A172 (cell line): ENCODE measurements at regions not wholly inside any gene's neighbourhood (a gene's known extent, or its start where the extent isn't known, plus 50 kb on each side); places are given as distances from the start of the nearest gene placed in this dataset.

Experiments
- DNase-seq: peaks from one replicate; pipeline ENCODE4 v3.0.0-alpha.2; 2015; ENCODE audit warnings: low spot score

DNA sequence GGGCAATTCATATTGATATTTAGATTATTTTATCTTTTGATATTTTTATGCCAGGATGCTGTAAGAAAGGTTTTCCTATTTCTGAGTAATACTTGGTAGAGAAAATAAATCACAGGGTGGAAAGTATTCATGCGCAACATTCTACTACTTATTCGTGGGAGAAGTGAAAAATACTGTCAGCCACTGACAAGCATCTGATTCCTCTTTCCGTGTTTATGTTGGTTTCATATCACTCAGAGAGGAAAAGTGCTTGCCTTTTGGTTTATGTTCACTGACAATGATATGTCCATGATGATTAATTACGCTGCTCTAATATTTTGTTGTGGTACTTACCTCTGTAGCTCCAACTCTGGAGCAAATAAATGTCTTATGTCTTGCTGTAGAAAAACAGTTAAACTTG is 429.4 kb downstream of the EDEM1 start:
- no peak for DNase-seq

DNA sequence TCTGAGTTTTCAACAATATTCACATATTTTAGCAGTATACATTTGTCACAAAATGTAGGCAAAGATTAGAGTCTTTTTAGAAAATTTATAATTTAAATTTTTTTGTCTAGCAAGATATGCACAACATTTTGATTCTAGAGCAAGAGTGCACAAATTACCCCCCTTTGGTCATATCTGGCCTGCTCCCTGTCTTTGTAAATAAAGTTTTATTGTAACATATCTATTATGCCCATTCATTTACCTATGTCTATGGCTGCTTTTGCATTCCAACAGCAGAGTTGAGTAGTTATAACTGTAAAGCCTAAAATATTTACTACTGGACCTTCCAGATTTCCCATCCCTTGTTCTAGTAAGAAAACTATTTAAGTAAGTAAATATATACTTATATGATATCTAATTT is 430.7 kb downstream of the EDEM1 start:
- no peak for DNase-seq

DNA sequence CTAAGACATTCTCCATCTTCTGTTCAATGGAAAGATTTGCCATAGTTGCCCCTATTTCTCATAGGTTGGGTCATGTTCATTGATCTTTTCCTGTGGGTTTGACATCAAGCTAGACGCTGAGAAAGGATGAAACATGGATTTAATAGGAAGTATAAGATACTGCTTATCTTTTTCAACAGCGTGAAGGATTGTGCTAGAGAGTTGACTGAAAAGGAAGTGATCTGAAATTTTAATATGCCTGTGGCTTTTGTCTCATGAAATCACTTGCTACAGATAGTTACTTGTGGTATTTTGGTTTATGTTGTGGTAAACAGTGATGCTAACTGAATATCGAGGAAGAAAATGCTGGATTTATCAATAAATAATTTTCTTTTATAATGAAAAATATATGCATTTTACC is 442.9 kb downstream of the EDEM1 start:
- no peak for DNase-seq

DNA sequence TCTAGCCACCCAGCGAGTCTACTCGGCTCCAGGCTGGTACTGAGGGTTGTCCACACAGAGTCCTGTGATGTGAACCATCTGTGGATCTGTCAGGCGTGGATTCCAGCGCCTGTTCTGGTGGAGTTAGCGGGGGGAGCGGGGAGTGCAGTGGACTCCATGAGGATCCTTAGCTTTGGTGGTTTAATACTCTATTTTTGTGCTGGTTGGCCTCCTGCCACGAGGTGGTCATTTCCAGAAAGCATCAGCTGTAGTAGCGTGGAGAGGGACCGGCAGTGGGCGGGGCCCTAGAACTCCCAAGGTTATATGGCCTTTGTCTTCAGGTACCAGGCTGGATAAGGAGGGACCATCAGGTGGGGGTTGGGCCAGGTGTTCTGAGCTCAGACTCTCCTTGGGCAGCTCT is 446.5 kb downstream of the EDEM1 start:
- no peak for DNase-seq

DNA sequence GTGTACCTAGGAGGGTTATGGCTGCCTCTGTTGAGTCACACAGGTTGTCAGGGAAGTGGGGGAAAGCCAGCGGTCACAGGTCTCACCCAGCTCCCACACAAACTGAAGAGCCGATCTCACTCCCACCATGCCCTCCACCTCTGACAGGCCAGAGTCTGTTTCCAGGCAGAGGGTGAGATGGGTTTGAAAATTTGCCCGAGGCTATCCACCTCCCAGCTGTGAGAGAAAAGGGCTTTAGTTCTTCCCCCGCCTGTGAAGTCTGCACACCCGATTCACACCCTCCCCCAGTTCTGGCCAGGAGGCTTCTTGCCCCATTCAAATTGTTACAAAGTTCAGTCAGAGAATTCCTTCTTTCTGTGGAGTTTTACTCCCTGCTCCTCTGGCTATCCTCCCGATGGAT is 446.9 kb downstream of the EDEM1 start:
- no peak for DNase-seq

DNA sequence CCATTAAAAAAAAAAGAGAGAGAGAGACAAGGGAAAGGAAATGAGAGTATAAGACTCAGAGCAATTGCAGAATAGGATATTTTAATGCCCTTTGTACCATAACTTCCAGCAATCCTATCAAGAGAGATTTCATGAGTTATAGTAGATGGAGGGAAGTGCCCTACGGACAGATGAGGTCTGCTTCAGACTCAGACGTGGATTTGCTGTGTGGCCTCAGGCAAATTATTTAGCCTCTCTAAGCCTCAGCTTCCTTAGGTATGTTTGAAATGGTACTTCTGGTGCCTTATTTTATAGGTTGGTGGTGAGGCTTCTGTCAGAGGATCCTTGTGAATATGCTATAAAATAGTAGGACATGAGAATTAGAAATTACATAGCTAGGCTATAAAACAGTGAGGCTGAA is 448.2 kb downstream of the EDEM1 start:
- DNase-seq: no peak

DNA sequence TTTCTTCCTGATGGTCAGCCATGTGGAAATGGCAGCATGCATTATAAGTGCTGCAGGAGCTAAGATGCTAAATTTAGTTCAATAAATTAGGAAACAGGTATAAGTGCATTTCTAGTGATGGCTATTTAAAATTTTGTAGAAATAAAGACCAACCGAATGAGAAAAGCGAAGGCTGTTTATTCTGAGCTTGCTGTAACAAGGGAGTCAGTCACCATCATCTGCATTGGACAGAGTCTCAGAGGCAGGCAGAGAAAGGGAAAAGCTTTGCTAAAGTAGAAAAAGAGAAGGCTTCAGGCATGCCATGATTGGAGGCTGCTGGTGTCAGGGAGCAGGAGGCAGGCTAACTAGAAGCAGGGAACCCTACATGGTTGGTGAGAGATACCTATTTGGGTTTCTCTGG is 451.0 kb downstream of the EDEM1 start:
- DNase-seq: no peak

DNA sequence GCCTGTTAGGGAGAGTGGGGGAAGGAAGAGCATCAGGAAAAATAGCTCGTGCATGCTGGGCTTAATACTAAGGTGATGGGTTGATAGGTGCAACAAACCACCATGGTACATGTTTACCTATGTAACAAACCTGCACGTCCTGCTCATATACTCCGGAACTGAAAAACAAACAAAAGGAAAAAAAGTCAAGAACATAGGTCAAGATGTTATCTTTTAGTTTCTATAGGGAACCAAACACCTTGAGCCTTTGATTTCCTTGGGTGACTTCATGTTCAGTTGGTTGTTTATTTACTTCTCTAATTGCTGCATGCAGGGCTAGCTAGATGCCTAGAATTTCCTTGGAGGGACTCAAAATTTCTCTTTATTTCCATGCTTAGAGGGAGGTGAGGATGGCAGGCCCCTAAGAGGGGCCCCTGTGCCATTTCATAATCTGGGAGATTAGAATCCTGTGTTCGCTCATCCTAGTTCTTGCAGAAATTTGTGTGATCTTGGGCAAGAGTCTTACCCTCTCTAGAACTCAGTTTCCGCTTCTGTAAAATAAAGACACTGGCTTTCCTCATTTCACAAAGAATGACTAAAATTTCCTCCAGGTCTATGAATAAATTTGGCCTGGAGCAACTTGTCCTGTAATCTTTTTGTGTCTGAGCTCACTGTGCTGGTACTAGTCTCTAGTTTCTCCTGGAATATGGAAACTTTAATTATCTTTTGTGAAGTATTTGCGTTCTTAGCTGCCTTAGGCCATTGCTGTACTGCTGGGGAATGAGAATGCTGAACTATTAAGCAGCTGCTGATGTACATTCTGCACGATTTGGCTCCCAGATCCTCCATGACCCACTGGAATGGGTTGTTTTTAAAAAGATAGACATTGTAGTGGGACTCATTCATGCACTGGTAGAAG is 457.5 kb downstream of the EDEM1 start:
- DNase-seq: no peak

DNA sequence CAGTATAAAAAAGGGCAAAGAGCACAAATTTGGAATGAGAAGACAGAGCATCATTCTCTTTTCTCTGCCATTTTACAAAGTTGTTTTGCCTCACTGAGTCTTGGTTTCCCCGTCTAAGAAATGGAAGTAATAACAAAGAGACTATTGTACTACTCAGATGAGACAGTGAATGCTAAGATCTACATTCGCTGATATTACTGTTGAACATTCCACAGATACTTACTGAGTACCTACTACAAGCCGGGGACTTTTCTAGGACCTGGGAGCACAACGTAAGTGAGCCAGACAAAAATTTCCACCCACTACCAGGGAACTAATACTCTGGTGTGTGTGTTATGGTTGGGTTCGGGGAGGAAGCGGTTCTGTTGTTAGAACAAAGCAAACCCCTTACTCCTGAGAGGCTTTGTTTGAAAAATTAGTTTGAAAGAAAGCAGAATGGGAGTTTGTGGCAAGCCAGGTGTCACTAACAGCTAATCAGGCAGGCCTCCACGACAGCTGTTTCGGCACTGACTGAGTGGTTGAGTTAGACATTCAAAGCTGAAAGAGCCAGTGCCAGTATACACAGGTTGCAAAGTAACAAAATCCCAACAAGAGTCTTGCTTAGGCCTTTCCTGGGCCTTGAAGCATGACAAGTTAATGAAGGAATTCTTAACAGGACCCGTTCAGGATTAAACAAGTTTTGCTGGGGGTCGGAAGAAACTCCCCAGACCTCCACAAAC is 458.3 kb downstream of the EDEM1 start:
- DNase-seq: no peak

DNA sequence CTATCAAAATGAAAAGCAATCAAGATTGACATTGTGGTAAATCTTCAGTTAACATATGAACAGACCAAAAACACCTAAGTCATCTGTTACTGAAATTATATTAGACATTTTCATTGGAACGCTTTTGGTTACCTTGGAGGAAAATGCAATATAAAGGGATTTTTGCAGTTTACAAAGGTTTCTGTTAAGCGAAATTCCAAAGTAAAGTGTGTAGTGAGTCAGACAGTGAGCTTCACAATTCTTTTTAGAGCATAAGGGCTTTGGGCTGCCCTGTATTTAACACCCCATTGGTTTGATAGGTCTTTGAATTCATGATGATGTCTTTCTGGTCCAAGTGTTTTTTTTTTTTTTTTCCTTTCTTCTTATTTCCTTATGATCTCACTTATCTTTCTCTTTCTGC is 462.8 kb downstream of the EDEM1 start:
- DNase-seq: no peak

DNA sequence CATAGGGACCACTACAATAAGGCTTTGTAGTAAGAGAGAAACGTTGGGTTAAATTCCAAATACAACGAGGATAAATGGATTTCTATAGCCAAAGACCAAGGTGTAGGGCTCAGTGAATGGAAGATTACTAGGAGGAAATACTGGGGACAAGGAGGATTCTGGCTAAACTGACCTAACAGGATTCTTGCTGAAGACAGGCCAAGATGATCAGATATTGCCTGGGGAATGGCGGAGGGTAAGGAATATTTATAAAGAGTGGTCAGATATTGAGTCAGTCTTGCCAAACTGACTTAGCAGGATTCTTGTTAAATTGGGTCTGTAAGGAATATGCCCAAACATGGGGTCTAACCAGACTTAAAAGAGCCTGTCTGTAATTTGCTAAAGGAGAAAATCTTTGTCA is 463.8 kb downstream of the EDEM1 start:
- no peak for DNase-seq

DNA sequence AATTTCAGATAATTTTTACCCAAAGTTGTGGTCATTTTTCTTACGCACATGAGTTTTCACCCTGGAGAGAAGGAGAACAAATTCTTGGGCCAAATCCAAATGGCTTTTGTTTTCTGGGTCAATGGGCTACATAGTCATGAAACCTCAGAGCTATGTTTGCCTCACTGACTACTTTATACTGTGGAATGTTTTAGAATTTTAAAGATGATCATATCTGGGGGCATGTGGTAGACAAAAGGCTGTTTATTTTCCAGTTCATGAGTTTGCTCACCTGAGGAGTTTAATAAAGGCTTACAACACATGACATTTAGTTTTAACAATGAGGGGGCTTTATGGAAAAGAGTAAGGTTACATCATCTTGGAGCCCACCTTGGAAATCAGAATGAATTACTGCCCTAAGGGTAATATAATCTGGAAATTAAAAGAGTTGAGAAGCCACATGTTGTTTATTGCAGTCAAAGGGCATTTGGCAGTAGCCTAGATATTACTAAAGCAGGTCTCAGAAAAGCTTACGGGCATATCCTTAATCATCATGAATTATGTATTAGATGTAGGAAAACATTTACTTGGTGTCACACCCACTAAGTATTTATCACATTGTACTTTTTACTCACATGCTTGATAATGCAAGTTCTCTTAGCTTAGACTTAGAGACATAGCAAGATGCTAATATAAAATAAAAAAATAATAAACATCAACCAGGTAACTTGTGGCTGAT is 466.1 kb downstream of the EDEM1 start:
- no peak for DNase-seq

DNA sequence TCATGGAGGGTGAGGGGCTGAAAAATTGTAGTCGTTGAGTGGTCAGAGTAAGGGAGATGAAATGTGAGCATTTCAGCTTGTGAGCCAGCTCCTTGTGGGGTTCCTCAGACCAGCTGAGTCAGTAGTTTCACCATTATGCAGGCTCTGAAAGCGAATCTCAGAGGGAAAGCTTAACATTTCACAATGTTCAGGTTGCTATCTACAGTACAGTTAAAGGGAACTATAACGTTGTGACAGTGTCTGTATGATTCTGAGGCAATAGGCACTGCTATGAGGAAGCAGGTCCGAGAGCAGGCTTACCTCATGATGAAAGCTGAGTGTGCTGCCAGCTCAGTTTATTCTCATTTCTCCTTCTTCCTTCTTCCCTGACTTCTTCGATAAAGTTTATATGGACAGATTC is 469.6 kb downstream of the EDEM1 start:
- DNase-seq: no peak

DNA sequence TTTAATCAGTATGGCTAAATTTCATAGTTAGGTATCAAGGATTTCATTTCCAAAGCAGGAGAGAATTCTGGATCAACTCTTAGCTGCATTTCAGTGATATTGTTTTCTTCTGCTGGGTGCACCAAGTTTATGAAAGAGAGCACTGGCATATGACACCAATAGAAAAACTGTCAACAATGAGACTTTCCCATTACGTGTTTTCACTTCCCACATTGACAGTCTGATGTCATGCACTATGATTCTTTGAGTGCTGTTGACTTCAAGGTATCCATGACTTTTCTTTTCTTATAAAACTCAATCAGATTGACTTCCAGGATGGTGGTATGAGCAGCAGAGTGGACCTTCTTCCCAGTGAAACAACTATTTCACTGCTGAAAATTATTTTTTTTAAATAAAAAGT is 476.1 kb downstream of the EDEM1 start:
- DNase-seq: no peak

DNA sequence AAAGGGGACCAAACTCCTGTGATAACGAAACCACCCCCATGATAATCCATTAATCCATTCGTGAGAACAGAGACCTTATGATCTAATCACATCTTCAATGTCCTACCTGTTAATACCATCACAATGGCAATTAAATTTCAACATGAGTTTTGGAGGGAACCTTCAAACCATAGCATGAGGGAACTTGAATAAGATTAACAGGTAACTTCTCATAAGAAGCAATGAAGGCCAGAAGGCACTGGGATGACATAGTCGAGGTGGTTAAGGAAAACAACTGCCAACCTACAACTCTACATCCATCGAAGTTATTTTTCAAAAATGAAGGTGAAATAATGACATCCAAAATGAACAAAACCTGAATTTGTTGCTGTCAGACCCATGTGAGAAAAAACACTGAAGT is 478.9 kb downstream of the EDEM1 start:
- no peak for DNase-seq

DNA sequence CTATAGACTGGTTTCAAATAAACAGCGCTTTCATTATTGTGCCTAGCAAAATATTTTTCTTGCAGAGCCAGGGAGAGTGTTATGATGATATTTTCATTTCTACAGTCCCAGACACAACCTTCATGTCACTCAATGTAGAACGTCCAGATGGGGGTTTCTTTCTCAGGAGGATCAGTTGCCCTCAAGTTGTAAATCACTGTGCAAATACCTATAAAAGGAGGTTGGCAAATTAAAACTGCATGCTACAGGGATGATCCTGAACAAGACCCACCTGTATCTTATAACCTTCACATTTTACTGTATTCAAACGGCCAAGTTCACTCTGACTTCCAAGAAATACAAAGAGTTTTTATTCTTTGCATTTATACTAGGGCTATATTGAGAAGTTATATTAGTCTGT is 486.0 kb downstream of the EDEM1 start:
- no peak for DNase-seq

DNA sequence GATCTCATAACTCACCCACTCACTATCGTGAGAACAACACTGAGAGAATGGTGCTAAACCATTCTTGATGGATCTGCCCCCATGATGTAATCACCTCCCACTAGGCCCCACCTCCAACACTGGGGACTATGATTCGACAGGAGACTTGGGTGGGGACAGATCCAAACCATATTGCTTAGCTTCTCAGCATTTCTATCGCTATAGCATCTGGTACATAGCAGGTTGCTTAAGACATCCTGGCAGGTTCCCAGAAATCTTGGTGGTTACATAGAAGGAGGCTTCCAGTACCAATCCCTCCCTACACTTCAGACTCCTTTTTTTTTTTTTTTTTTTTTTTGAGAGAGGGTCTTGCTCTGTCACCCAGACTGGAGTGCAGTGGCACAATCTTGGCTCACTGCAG is 487.8 kb downstream of the EDEM1 start:
- DNase-seq: no peak

DNA sequence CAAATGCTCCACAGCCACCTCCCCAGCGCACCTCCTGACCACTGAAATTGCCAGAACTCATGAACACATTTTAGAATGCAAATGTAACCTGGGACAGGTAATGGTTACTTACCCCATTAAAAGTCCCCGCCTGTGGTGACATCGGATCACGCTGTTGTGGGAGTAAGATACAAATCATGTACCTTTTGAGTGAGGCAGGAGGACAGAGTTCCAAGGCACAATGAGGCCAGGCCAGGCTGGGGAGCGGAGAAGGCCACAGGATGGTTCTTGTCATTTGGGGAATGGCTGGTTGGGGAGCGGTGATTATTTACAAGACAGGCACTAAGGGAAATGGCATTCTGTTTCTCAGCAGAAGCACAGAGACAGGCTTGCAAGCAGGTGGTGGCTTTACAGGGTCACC is 490.0 kb downstream of the EDEM1 start:
- DNase-seq: no peak

DNA sequence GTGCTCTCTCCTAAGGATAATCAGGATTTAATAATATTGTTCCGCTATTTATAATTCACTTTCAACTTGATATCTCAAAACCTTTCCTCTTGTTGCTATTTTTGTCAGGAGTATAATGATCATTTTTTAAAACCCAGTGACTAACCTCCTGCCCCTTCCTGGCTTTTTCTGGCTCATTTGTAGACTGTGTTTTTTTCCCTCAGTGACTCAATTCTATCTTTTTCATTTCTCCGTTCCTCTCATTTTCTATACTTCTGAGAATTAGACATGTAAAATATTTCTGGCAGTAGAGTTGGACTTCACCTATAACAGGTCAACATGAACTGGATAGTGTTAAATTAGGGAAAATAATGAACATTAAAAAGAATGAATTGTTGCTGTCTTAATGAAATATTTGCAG is 490.7 kb downstream of the EDEM1 start:
- no peak for DNase-seq

DNA sequence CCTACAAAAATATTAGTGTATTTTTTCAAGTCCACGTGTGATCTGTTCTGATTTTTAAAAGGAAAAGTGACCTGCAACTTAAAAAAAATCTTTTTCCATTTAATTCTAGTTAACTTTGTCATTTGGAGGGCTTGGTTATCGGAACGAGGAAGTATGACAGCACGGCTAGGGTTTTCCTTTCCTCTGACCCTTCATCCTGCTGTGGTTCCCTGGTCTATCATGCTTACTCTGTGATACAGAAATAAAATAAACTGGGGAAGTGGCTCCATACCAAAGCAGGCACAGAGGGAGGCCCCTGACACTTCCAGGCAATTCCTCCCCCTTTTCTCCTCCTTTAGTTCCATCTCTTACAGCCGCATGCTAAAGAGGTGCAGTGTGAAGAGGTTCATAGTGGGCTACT is 491.3 kb downstream of the EDEM1 start:
- no peak for DNase-seq

DNA sequence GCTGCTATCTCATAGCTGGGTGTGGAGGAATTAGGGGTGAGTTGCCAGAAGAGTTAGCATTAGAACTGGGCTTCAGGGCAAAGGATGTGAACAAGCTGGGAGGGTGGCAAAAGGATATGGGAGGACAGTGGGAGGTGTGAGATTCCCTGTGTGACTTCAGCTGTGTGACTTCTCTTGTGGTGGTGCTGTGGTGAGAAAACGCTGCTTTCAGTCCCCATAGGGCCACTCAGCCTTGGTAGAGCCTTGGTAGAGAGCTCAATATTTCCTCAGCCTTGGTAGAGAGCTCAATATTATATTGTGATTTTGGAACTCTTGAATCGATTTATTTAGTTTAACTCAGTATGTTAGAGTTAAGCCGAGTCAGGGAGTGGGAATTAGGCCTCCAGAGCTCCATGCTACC is 499.7 kb downstream of the EDEM1 start:
- DNase-seq: no peak

DNA sequence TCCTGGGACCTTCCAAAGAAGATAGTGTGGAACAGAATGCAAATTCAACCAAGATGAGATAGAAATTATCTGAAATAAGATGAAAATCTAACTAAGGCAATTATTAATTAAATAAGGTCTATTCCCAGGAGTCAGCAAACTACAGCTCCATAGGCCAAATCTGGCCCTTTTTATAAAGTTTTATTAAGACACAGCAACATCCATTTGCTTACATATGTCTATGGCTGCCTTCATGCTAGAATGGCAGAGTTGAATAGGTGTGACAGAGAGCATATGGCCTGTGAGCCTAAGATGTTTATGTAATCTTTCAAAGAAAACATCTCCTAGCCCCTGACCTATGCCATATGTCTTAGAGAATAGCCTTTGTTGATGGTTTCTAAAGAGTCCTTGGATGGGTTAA is 503.0 kb downstream of the EDEM1 start:
- DNase-seq: no peak
